HepG2 (cell line): ENCODE measurements at regions not wholly inside any gene's neighbourhood (a gene's known extent, or its start where the extent isn't known, plus 50 kb on each side); places are given as distances from the start of the nearest gene placed in this dataset.

Source experiments
- ATAC-seq: fragments of 200-7000 bp; cut with Tn5 transposase; 3 replicates; pipeline ENCODE4 v1.9.1; 2020; ENCODE audit warnings: mild to moderate bottlenecking, moderate library complexity
- BruUV-seq: library from RNA; stranded (reverse); fragments of 400-500 nt; replicated peaks from 2 replicates; lab custom pipeline; 2021; lab: Mats Ljungman, UMichigan
- CTCF ChIA-PET: fragments of 300-600 bp; formaldehyde crosslinking; extraction: SDS; loops from one replicate; lab custom pipeline; 2021; ENCODE audit warnings: low total read pairs, inconsistent platforms, low intra/inter-chr PET ratio; lab: Yijun Ruan, JAX
- POLR2A ChIA-PET: fragments of 350-600 bp; sonication (Branson Sonifier 250); formaldehyde crosslinking; loops from one replicate; lab custom pipeline; 2020; ENCODE audit warnings: antibody characterized with exemption, inconsistent platforms; lab: Yijun Ruan, JAX
- DNase-seq: peaks from one replicate; pipeline ENCODE4 v3.0.0-alpha.2; 2015; ENCODE audit warnings: low spot score
- FAIRE-seq: peaks from 3 replicates; lab custom pipeline; 2011; peaks lifted over from hg19 to GRCh38; lab: Jason Lieb, UNC
- H2AFZ ChIP-seq: one replicate; pipeline ENCODE4 v1.6.1; 2011; ENCODE audit warnings: low read length, inconsistent platforms
- H3K27ac ChIP-seq: fragments of 300-600 bp; 3 replicates; pipeline ENCODE4 v1.8.0; 2011; ENCODE audit warnings: mixed run types, mild to moderate bottlenecking, mixed read lengths, low read length, inconsistent platforms; ENCODE audit not compliant: insufficient read depth; ENCODE audit errors: extremely low read length
- H3K27me3 ChIP-seq, 2 experiments: fragments of 200-600 bp in 1 of 2; 2 replicates in 1 of 2; 3 replicates in 1 of 2; pipeline versions ENCODE4 v1.6.0 to v1.8.0; 2011; ENCODE audit warnings: low read length in 2 of 2, mild to moderate bottlenecking in 2 of 2, moderate library complexity in 2 of 2, inconsistent platforms in 1 of 2; ENCODE audit not compliant: insufficient read depth in 2 of 2, control insufficient read depth in 1 of 2
- H3K36me3 ChIP-seq, 2 experiments: fragments of 200-600 bp in 1 of 2; replicated peaks in 1 of 2; 2 replicates in 1 of 2; 3 replicates in 1 of 2; pipeline versions ENCODE4 v1.5.1 to v1.8.0; 2011; ENCODE audit warnings: low read length in 2 of 2, inconsistent platforms in 1 of 2; ENCODE audit not compliant: insufficient read depth in 2 of 2, control insufficient read depth in 1 of 2
- H3K4me1 ChIP-seq: 2 replicates; pipeline ENCODE4 v1.5.1; 2012; ENCODE audit warnings: low read length, inconsistent platforms; ENCODE audit not compliant: insufficient read depth
- H3K4me2 ChIP-seq: 2 replicates; pipeline ENCODE4 v1.6.0; 2011; ENCODE audit warnings: low read depth, low read length, inconsistent platforms
- H3K4me3 ChIP-seq, 3 experiments: fragments of 200-600 bp in 1 of 3; sonication (generic), shearing (Covaris generic) in 1 of 3; replicated peaks in 1 of 3; 2 replicates each; pipeline ENCODE4 v1.5.1; 2011 to 2016; ENCODE audit warnings: low read length in 3 of 3, inconsistent platforms in 2 of 3, low read depth in 2 of 3, mild to moderate bottlenecking in 2 of 3, control low read depth in 1 of 3, mixed read lengths in 1 of 3; ENCODE audit not compliant: insufficient read depth in 1 of 3
- H3K79me2 ChIP-seq: one replicate; pipeline ENCODE4 v1.6.1; 2011; ENCODE audit warnings: low read length, inconsistent platforms; ENCODE audit not compliant: insufficient read depth
- H3K9ac ChIP-seq: 2 replicates; pipeline ENCODE4 v1.6.0; 2011; ENCODE audit warnings: mild to moderate bottlenecking, low read depth, low read length, inconsistent platforms; ENCODE audit not compliant: insufficient read depth
- H3K9me3 ChIP-seq: 2 replicates; pipeline ENCODE4 v1.5.1; 2012; ENCODE audit warnings: mild to moderate bottlenecking, low read length
- H4K20me1 ChIP-seq: 2 replicates; pipeline ENCODE4 v1.6.0; 2011; ENCODE audit warnings: inconsistent platforms, mild to moderate bottlenecking, low read length, moderate library complexity; ENCODE audit not compliant: insufficient read depth
- BORCS8-MEF2B ChIP-seq: sonication (generic); formaldehyde crosslinking; IDR thresholded peaks from 2 replicates; pipeline ENCODE4 v1.8.0; 2022; ENCODE audit warnings: mild to moderate bottlenecking, missing genetic modification reagents
- HNF1A ChIP-seq, 2 experiments: sonication (generic) in 1 of 2; formaldehyde crosslinking in 1 of 2; IDR thresholded peaks; 2 replicates each; pipeline versions ENCODE4 v1.4.0 to v1.6.1; 2016 to 2020; ENCODE audit warnings: borderline replicate concordance in 1 of 2, low read depth in 1 of 2, mild to moderate bottlenecking in 1 of 2, missing genetic modification reagents in 1 of 2
- MZF1 ChIP-seq: sonication (generic); formaldehyde crosslinking; IDR thresholded peaks from 2 replicates; pipeline ENCODE4 v1.8.1; 2023; ENCODE audit warnings: mild to moderate bottlenecking, missing genetic modification reagents, borderline replicate concordance
- SATB2 ChIP-seq: sonication (generic); formaldehyde crosslinking; IDR thresholded peaks from 2 replicates; pipeline ENCODE4 v1.5.0; 2020; ENCODE audit warnings: missing genetic modification reagents
- SIN3A ChIP-seq: IDR thresholded peaks from 2 replicates; pipeline ENCODE4 v1.6.1; 2011; ENCODE audit warnings: low read depth, mild to moderate bottlenecking, control low read depth, low read length, borderline replicate concordance
- ZBTB44 ChIP-seq: sonication (generic); formaldehyde crosslinking; IDR thresholded peaks from 2 replicates; pipeline ENCODE4 v1.4.0; 2020; ENCODE audit warnings: missing genetic modification reagents
- ZNF142 ChIP-seq: sonication (generic); formaldehyde crosslinking; IDR thresholded peaks from 2 replicates; pipeline ENCODE4 v1.4.0; 2020; ENCODE audit warnings: missing genetic modification reagents
- ZNF225 ChIP-seq: sonication (generic); formaldehyde crosslinking; IDR thresholded peaks from 2 replicates; pipeline ENCODE4 v1.4.0; 2020; ENCODE audit warnings: mild to moderate bottlenecking, missing genetic modification reagents
- ZNF232 ChIP-seq: sonication (generic); formaldehyde crosslinking; IDR thresholded peaks from 2 replicates; pipeline ENCODE4 v1.4.0; 2020; ENCODE audit warnings: missing genetic modification reagents, borderline replicate concordance
- ZNF354B ChIP-seq: sonication (generic); formaldehyde crosslinking; IDR thresholded peaks from 2 replicates; pipeline ENCODE4 v1.8.0; 2022; ENCODE audit warnings: mild to moderate bottlenecking, missing genetic modification reagents
- ZNF563 ChIP-seq: sonication (generic); formaldehyde crosslinking; IDR thresholded peaks from 2 replicates; pipeline ENCODE4 v1.8.0; 2022; ENCODE audit warnings: mild to moderate bottlenecking, moderate library complexity, missing genetic modification reagents
- ZNF784 ChIP-seq: sonication (generic); formaldehyde crosslinking; IDR thresholded peaks from 2 replicates; pipeline ENCODE4 v1.5.1; 2020; ENCODE audit warnings: missing genetic modification reagents, mild to moderate bottlenecking, borderline replicate concordance
- WGBS: methylation state at CpG from one replicate; pipeline ENCODE4 v1.1.6; 2017; ENCODE audit warnings: low lambda C conversion rate; 5-methylcytosine and 5-hydroxymethylcytosine counted together
- in situ Hi-C: cut with HindIII; loops from 2 replicates; pipeline ENCODE4 v1.10.0; 2017; ENCODE audit warnings: low pct_unique_long_range_greater_than_20kb; ENCODE audit not compliant: extremely low pct_ligation_motif_present
- intact Hi-C: fragments of 100-400 bp; cut with micrococcal nuclease; formaldehyde crosslinking; loops from one replicate; pipeline ENCODE4 v1.10.0; 2022; ENCODE audit not compliant: unreplicated experiment

GRCh38 chr14:61176686-61177085 is 104.5 kb downstream of the TMEM30B start:
- H3K27me3 ChIP-seq = no peaks in the 10 kb centered on the region
- WGBS = 62% methylated on average over 2 of the region's 2 CpGs
- H3K4me3 ChIP-seq = no peak overlapping the region
- H3K9ac ChIP-seq = no peak overlapping the region
- no TSS peak for BruUV-seq
- intact Hi-C loops = no loop called here
- POLR2A ChIA-PET = interaction anchor here (0.7 to 2.3 kb wide), 2 partner anchors 12 to 73 kb away, joined by 3 to 9 read pairs; no protein-coding TSS in a partner anchor
- no peaks in the 10 kb centered on the region for H3K9me3 ChIP-seq
- in situ Hi-C loops = loop anchor here (25.0 kb wide), 1 partner anchor 139 kb away; no protein-coding TSS in a partner anchor
- no peak overlapping the region for H3K27ac ChIP-seq
- no peaks in the 10 kb centered on the region for H3K79me2 ChIP-seq
- DNase-seq (no peak), ATAC-seq (no peak), FAIRE-seq (no peak)
- H4K20me1 ChIP-seq = no peaks in the 10 kb centered on the region
- no peaks in the 10 kb centered on the region for H3K36me3 ChIP-seq
- CTCF ChIA-PET = no interaction called here
- H3K4me1 ChIP-seq = peaks cover 31% of the 10 kb centered on the region
- H2AFZ ChIP-seq = no peak overlapping the region
- no peak overlapping the region for H3K4me2 ChIP-seq
- no peak for TF ChIP-seq ZNF232 (CRISPR knock-in tag)
- TF ChIP-seq ZBTB44 = no peak
- TF ChIP-seq ZNF563 (CRISPR knock-in tag) = no peak
- TF ChIP-seq SATB2 = no peak
- no peak for TF ChIP-seq BORCS8-MEF2B (CRISPR knock-in tag)
- TF ChIP-seq SIN3A = no peak
- no peak for TF ChIP-seq MZF1 (CRISPR knock-in tag)
- no peak for TF ChIP-seq ZNF142
- no peak for TF ChIP-seq HNF1A (IDR thresholded peaks at IDR 0.05; ENCODE audit: low read depth)
- no peak for TF ChIP-seq HNF1A (CRISPR knock-in tag; IDR thresholded peaks at IDR 0.05; ENCODE audit: borderline replicate concordance)
- no peak for TF ChIP-seq ZNF225
- no peak for TF ChIP-seq ZNF354B (CRISPR knock-in tag)
- TF ChIP-seq ZNF784 (CRISPR knock-in tag) = no peak
